HG02852 (cell line): ENCODE measurements at regions not wholly inside any gene's neighbourhood (a gene's known extent, or its start where the extent isn't known, plus 50 kb on each side); places are given as distances from the start of the nearest gene placed in this dataset.
"Not testable (repeated sequence)": the region's sequence is repeated elsewhere in the genome, so short reads cannot be mapped to it uniquely, and the experiment has no call there.

Experiments used
- ATAC-seq: cut with Tn5 transposase; IDR thresholded peaks from one replicate; pipeline ENCODE4 v1.9.1; 2021; ENCODE audit warnings: mild to moderate bottlenecking, moderate library complexity; ENCODE audit not compliant: unreplicated experiment

DNA sequence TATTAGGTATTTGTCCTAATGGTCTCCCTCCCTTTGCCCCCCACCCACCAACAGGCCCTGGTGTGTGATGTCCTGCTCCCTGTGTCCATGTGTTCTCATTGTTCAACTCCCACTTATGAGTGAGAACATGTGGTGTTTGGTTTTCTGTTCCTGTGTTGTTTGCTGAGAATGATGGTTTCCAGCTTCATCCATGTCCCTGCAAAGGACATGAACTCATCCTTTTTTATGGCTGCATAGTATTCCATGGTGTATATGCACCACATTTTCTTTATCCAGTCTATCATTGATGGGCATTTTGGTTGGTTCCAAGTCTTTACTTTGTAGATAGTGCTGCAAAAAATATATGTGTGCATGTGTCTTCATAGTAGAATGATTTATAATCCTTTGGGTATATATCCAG lies 81.4 kb upstream of the ZNF536 start:
- not testable (repeated sequence) for ATAC-seq

DNA sequence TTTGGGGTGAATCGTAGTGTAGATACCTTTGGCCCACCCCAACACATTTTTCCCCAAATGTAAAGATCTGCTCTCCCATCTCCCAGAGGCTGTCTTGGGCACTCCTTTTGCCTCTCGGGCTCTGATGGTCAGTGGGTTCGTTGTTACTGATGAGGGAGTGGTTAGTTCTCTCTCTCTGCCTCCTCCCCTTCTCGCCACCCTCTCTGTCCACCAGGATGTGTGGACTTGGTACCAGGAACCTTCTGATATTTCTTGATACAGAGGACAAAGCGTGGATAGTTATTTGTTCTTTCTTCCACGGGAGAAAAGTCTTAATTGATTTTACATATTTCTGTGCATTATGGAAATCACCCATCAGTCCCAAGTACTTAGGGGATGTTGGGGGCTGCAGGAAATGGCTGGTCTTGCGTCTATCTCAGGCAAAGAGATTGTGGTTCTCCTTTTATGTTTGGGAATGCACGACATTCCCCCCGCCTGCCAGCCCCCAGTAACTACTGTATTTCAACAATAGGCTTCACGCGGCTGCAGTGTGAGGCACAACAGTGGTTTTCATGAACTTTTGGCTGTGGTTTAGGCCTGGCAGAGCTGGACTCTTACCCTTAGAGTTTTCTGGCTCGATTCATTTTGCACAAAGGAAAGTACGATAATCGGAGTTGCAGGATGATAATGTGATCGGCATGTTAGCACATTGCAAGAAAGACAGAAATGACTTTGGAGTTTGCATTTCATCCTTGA lies 79.0 kb upstream of the ZNF536 start:
- no peak for ATAC-seq

DNA sequence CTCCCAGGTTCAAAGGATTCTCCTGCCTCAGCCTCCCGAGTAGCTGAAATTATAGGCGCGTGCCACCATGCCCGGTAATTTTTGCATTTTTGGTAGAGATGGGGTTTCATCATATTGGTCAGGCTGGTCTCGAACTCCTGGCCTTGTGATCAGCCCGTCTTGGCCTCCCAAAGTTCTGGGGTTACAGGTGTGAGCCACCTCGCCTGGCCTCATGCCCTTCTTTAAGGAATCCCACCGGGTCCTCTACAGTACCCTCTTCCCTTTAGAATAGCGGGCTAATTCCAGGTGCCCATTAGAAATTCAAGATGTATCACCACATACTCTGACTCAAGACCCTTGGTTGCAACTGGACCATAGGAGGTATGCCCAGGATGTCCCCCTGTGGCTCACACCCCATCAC lies 74.2 kb upstream of the ZNF536 start:
- ATAC-seq = no peak

DNA sequence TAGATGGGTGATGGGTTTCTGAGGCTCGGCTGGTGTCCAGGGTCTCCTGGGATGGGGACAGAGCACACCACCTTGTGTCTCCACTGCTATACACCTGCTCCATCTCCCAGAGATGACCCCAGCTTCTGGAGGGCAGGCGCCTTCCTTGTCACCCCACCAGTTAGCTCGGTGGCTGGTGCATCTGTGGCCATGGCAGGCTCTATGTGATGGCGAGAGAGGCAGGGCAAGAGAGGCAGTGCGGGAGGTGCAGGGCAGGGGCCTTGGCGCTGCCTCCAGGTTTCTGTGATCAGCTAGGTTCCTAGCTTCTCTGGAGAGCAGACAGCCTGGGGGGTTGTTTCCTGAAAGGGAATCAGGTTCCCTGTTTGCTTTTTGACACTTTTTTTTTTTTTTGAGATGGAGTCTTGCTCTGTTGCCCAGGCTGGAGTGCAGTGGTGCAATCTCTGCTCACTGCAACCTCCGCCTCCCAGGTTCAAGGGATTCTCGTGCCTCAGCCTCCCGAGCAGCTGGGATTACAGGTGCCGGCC lies 69.0 kb upstream of the ZNF536 start:
- ATAC-seq = no peak

DNA sequence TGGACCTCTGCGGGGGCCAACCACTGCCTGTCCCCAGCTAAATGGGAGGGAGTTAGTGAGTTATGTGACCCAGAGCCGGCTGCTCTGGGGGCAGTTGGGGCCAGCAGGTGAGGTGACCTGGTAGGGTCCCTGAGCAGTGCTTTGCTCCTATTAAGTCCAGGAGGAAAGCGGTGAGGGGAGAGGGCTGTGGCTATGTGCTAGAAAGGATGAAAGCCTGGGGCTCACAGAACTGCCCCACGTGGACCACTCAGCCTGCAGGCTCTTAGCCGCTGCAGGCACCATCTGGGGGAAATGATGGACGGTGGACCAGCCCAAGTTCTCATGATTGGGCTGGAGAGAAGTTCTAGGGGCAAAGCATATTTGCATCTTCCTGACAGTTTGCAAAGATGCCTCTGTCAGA lies 67.6 kb upstream of the ZNF536 start:
- no peak for ATAC-seq

DNA sequence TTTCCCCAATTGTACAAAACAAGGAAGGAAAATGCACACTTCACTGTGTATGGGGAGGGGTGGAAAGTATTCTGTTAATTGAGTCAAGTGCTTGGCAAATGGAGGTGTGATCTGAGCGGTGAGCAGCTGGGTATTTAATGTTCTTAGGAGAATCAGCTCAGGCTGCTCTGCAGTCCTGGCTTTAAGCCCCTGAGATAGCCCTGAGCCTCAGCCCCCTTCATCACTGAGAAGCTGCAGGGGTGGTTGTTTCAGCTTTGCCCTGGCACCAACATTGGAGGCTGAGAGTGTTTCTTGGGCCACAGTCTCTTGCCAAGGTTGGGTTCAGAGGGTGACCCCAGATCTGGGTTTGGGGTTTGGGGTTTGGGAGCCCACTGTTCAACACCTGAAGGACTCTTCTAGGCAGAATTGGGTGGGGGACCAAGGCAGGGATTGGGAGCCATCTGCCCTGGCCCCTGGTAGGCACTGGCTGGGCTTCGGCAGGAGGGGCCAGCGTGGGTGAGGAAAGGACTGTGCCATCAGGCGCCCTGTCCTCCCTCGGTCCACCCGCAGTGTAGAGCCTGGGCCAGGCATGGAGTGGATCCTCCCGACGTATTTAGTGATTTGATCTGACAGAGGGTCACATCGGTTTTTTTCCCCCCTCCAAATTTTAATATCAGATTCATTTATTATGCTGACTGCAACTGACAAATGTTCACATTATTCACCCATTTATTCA lies 66.7 kb upstream of the ZNF536 start:
- no peak for ATAC-seq

DNA sequence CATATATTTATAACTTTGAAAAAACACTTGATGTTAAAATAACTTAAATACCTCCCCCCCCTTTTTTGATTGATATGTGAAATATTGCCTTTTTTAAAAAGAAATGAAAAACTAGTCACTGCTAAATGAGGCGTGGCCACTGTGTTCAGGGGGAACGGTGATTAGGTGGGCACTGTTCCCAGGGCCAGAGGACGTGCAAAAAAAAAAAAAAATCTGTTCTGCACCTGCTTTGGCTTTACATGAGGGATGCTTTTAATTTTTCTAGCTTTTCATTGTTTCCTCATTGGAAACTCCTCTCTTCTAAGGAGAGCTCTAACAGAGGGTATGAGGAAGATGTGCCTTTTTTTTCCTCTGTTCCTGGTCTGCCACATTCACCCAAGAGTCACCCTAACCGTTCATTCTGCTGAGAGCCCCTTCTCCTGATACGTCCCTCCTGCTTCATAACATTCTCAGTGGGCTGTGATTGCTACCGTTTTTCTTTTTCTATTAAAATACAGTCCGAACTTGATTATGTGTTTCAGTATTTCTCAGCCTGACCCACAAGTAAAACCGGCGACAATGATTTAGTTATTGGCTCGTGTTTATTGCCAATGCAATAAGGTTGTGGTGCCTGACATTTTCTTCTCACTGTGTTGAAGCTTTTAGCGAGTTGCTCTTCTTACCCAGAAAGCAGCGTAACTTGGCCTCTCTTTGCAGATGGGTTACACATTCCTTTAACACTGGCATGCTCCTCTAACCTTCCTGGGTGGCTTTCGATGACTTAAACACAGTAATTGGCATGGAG lies 64.8 kb upstream of the ZNF536 start:
- ATAC-seq = no peak

DNA sequence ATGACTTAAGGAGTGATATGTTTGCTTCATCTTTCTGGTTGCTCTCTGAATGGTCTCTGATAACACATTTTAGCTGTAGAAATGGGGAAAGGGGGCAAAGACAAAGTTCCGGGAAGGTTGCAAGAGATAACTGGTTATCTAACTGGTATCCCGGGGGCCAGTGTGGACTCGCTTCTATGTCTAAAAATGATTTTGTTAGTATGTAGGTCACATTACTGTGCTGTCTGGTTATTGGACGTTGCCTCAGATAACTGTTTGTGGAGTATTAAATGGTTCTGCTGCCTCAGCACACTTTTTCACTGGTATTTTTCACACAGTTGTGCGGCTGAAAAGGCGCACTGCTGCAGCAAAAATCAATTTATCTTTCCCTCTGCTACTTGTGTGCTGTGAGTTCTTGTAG lies 63.0 kb upstream of the ZNF536 start:
- no peak for ATAC-seq

DNA sequence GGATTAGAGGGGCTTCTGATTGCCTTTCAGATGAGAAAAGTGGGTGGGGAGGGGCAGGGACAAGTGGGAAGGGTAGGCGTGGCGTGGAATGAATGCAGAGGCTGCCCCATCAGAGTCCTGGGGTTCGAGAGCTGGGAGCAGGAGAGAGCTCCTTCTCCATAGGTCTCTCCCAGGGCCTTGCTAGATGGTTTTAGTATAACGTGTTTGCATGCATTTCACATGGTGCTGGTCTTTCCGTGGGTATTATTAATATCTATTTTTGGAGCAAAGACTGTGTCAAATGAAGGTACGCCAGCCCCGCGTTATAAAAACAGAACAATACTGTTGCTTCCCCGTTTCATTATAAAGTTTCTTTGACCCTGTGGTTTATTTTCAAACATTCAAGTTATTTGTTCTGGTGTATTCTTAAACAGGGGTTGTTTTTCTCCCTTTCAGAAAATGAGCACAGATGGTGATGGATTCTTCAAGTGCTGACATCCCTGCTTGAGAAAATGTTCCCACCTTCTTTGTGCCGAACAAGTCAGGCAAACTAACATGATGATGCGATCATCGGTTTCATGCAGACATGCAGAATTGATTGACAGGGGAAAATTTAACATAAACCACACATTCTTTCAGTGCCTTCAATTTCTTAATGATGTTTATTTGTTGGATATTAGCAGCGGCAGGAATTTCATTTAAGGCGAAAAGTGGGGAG lies 62.1 kb upstream of the ZNF536 start:
- no peak for ATAC-seq

DNA sequence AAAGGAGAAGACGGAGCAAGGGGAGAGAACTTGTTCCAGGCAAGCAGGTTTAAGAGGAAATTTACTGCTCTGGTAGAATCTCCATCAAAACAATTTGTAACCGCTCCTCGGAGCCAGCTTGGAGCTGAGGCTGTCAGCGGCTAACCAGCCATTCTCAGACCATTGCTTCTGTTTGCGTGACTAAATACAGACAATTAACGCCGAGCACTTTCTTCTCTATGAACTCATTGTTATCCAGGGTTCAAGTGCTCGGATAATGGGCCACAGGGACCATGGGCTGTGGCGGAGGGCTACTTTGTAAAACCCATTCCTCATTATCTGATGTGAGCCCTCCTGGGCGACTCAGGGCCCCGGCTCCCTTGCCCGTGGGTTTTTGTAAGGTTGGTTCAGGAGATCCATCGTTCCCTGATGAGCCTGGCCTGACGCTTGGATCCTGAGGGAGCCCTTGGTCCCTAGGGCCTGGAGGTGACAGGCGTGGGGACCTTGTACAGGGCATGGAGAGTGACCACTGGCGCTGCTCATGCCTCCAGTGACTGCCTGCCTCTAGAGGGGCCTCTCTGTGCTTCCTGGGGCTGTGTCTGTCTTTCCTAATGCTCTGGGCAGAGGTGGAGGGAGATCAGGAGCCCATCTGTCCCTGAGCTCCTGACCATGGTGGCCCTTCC lies 61.5 kb upstream of the ZNF536 start:
- ATAC-seq = no peak

DNA sequence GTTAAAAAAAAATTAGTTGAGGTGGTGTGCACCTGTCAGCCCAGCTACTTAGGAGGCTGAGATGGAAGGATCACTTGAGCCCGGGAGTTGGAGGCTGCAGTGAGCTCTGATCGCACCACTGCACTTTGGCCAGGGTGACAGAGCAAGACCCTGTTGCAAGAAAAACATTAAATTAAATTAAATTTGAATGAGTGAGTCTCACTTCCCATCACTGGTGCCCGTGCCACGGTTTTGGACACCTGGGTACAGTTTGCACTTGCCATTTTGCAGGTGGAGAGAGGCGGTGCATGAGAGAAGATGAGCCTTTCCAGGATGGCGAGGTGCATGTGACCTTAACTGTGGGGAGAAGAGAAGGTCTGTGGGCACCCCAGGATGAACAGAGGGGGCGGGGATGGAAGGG lies 60.3 kb upstream of the ZNF536 start:
- no peak for ATAC-seq

DNA sequence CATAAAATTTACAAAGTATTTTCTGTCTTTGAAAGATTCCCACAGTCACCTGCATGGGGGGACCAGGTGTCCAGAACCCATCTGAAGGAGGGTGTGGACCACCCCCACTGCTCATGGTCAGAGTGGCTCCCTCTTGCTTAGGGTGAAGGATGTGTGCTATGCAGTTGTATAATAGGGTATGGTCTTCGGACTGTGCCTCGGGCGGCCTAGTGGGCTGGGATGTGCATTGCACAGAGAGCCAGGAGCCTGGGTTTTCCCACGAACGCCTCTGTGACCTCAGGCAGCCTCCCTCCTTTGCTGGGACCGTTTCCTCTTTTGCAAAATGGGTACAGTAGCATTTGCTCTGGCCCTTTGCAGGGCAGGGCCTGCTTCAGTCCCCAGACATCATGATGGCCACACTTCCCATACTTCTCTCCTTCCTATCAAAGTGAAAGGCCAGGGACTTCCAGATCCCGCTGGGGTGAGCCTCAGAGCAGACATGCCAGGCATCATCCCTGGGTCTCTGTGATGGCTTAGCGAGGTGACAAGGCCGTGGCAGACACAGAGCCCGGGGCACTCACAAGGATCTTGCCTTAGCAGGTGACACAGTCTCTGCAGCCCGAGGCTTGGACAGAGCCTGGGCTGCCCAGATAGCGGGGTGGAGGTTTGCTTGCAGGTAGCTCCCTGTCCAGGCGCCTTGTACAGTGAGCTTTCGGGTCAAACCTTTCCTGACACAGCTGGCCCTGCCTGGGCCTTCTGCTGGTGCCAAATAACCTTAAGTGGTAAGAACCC lies 59.4 kb upstream of the ZNF536 start:
- ATAC-seq = no peak

DNA sequence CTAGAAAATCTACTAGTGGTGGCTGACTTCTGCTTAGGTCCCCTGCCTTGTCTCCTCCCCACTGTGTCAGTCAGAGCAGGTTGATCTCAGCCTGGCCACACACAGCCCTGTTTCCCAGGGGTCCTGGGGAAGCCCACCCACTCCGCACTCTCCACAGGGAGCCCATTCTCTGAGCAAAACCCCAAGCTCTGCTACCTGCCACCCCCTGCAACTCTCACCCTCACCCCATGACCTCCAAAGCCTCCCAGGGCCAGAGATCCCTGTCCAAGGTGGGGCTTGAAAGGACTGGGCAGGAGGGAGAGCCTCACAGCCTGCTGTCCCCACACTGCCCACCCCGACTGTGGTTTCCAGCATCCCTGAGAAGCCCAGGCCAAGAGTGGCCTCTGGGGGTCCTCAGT lies 58.8 kb upstream of the ZNF536 start:
- ATAC-seq = no peak

DNA sequence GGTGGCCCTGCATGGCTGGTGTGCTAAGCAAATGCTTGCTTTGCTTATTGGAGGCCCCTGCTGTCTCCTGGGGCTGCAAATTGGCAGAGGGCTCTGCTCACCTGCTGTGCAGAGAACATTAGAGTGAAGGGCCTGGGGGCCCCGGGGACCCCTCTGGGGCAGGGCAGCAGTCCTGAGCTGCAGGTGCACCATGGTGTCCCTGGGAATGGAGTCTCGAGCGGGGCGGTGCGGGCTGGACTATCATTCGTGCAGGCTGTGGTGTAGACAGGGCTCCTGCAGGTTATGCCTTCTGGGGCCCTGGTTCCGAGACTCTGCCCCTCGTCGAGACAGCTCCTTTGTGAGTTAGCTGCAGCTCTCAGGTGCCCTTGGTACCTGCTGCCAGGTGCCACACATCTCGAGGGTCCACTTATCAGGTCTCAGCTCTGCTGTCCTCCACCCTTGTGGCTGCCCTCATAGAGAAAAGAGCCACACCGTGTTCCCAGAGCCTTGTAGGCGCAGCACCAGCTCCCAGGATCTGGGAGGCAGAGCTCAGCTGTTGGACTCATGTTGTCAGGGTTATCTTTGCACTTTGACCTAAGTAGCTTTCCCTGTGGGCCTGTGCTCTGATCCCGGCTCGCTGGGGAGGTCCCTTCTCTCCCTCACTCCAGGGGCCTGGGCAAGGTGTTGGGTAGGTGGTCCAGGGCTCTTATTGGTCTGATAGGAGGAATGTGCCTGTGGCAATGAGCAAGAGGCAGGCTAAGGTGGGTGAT lies 58.0 kb upstream of the ZNF536 start:
- no peak for ATAC-seq

DNA sequence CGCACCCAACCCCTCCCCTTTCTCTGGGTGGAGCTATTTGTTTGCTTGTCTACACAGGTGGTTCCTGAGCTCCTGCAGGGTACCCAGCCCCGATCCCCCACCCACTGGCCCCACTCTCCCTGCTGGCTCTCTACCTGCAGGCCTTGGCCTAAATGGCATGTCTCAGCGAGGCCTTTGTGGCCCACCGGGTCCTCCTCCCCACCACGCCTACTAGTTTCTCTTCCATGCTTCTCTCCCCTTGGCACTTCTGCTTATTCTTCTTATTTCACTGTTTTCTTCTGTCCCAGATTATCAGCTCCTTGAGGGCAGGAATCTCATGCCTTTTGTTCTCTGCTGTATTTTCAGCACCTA lies 57.4 kb upstream of the ZNF536 start:
- no peak for ATAC-seq

DNA sequence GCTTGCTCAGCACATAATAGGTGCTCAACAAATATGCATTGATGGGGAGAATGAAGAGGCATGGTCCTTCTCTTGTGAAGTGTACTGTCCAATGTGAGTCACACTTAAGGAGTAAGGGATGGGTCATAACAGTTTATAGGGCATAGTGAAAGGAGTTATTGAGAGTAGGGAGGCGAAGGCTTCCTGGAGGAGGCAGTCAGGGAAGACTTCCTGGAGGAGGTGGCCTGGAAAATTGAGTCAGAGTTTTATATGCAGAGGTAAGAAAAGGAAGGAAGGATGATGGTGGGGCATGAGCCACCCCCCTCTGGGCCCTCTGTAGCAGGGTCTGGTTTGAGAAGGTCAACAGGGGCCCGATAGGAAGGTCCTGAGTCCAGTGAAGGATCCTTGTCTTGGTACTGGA lies 57.0 kb upstream of the ZNF536 start:
- no peak for ATAC-seq

DNA sequence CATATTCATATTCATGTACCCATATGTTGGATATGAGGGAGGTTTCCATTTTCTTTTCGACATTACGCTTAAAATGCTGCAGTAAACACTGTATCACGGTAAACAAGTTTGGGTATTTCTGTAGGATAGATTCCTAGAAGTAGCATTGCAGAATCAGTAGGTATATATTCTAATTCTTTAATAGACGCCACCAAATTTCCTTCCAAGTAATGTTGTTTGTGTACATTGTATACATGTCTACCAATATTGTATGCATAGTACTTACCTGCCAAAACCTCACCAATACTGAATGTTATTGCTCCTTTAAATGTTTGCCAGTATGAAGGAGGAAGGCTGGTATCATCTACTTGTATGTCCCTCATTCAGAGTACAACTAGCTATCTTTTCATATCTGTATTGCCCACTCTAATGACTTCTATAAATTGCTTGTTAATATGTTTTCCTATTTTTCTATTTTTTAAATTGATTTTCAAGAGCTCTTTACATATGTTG lies 56.1 kb upstream of the ZNF536 start:
- ATAC-seq = no peak

DNA sequence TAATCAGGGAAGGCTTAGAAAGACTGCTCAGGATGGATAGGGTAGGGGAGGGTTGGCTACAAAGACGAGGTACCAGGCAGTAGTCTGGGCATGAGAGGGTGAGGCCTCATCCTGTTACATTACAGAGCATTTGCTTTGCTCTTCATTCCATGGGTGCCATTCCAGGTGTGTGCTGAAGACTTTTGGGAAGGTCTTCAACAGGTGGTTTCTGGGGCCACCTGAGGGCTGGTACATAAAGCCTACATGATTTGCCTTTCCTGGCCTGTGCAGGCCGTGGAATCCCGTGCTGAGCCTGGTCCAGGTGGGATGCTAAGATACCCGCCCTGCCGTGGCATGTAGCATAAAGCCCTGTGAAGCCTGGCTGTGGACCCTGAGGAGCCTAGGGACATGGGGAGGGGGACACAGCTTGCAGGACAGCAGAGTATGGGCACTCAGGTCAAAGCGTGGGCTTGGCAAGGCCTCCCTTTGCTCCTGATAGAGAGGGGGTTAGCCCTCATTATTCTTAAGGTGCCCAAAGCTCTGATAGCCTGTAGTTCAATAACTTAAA lies 55.6 kb upstream of the ZNF536 start:
- no peak for ATAC-seq

DNA sequence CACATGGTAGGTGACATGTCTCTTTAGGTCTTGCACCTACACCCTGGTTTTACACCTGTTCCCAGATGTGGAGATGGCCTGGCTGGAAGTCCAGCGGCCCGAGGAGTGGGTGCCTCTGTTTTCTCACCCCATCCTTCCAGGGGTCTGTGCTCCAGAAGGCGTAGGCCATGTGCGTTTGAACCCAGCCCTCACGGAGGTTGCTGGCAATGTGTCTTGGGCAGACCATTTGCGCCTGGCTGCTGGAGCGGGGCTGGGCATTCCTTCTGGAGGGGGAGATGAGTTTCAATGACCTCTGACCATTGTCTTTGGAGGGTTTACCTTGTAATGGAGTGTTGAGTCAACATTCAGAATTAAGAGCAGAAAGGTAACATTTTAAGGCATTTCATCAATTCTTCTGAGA lies 54.8 kb upstream of the ZNF536 start:
- no peak for ATAC-seq
